ENCODE measurements at regions not wholly inside any gene's neighbourhood (a gene's known extent, or its start where the extent isn't known, plus 50 kb on each side); places are given as distances from the start of the nearest gene placed in this dataset.

DNA sequence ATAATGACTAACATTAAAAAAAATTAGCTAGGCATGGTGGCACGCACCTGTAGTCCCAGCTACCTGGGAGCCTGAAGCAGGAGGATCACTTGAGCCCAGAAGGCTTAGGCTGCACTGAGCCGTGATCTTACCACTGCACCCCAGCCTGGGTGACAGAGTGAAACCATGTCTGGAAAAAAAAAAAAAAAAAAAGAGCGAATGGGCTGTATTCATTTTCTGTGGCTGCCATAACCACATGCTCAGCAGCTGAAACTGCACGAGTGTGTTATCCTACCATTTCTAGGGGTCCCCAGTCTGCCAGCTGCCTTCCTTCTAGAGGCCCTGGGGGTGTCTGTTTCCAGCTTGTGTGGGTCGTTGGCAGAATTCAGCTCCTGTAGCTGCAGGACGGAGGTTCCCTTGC lies 247.8 kb downstream of the EIPR1 start:
- TF ChIP-seq, protein P1, sequence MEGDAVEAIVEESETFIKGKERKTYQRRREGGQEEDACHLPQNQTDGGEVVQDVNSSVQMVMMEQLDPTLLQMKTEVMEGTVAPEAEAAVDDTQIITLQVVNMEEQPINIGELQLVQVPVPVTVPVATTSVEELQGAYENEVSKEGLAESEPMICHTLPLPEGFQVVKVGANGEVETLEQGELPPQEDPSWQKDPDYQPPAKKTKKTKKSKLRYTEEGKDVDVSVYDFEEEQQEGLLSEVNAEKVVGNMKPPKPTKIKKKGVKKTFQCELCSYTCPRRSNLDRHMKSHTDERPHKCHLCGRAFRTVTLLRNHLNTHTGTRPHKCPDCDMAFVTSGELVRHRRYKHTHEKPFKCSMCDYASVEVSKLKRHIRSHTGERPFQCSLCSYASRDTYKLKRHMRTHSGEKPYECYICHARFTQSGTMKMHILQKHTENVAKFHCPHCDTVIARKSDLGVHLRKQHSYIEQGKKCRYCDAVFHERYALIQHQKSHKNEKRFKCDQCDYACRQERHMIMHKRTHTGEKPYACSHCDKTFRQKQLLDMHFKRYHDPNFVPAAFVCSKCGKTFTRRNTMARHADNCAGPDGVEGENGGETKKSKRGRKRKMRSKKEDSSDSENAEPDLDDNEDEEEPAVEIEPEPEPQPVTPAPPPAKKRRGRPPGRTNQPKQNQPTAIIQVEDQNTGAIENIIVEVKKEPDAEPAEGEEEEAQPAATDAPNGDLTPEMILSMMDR (conservative IDR thresholded peaks at IDR 0.05): no peak
- no peak for TF ChIP-seq EZH2 (IDR thresholded peaks at IDR 0.05; ENCODE audit: low read depth)
- H3K27me3 ChIP-seq (ENCODE audit: insufficient read depth, low read depth): peaks cover 59% of the 10 kb centered on the region
- H3K4me1 ChIP-seq (replicated peaks; ENCODE audit: insufficient read depth): no peaks in the 10 kb centered on the region
- H3K79me2 ChIP-seq (ENCODE audit: low read depth): no peaks in the 10 kb centered on the region
- POLR2A ChIA-PET (ENCODE audit: unreplicated experiment): no interaction called here
- H3K4me3 ChIP-seq: no peak overlapping the region
- BruUV-seq (replicated peaks): no TSS peak
- H3K4me2 ChIP-seq: no peak overlapping the region
- no peak for DNase-seq
- H4K20me1 ChIP-seq (ENCODE audit: insufficient read depth): no peaks in the 10 kb centered on the region
- no peaks in the 10 kb centered on the region for H3K9me3 ChIP-seq (ENCODE audit: insufficient read depth, low read depth)
- no peaks in the 10 kb centered on the region for H3K9me2 ChIP-seq (ENCODE audit: insufficient read depth)
- no peaks in the 10 kb centered on the region for H3F3A ChIP-seq (ENCODE audit: insufficient read depth, low read depth)
- H2AFZ ChIP-seq: no peak overlapping the region
- no peaks in the 10 kb centered on the region for H3K36me3 ChIP-seq (ENCODE audit: low read depth)
- intact Hi-C loops (cut with micrococcal nuclease; ENCODE audit: unreplicated experiment): no loop called here
- no peak overlapping the region for H3K27ac ChIP-seq
- CTCF ChIA-PET: no interaction called here

- Histone ChIP-seq H3K4me3 (no peak overlapping the region), H3K9me2 (ENCODE audit: insufficient read depth) (no peaks in the 10 kb centered on the region), H3K27ac (no peak overlapping the region), H3F3A (ENCODE audit: insufficient read depth, low read depth) (no peaks in the 10 kb centered on the region), H3K36me3 (ENCODE audit: low read depth) (no peaks in the 10 kb centered on the region), H3K4me2 (no peak overlapping the region), H3K9me3 (ENCODE audit: insufficient read depth, low read depth) (no peaks in the 10 kb centered on the region), H3K79me2 (ENCODE audit: low read depth) (no peaks in the 10 kb centered on the region), H3K4me1 (replicated peaks; ENCODE audit: insufficient read depth) (no peaks in the 10 kb centered on the region), H2AFZ (no peak overlapping the region), H3K27me3 (ENCODE audit: insufficient read depth, low read depth) (peaks cover 68% of the 10 kb centered on the region), H4K20me1 (ENCODE audit: insufficient read depth) (no peaks in the 10 kb centered on the region)
- TF ChIP-seq EZH2 (IDR thresholded peaks at IDR 0.05; ENCODE audit: low read depth): no peak
- TF ChIP-seq, protein P1 (conservative IDR thresholded peaks at IDR 0.05): no peak
- no TSS peak for BruUV-seq (replicated peaks)
- CTCF ChIA-PET: no interaction called here
- POLR2A ChIA-PET (ENCODE audit: unreplicated experiment): no interaction called here
- intact Hi-C loops (cut with micrococcal nuclease; ENCODE audit: unreplicated experiment): no loop called here
- DNase-seq: no peak
Measured at GRCh38 chr2:3128786-3129185, 248.8 kb downstream of the EIPR1 start.

DNA sequence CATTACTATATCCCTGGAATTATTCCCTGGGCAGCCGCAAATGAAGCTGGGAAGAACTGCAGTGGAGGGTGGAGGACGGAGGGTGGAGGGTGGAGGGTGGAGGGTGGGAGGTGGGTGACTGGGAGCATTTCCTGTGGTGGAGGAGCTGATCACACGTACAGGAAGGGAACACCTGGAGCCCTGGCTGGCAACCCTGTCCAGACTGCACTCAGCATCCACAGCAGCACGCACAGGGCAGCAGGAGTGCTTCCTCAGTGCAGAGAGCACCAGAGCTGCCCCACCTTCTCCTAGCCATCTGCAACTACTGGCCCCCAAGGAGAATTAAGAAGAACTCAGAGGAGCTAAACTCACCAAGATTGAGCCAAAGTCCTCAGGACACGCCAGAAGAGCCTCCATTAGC lies 249.9 kb downstream of the EIPR1 start:
- H3K4me2 ChIP-seq: no peak overlapping the region
- H3F3A ChIP-seq (ENCODE audit: insufficient read depth, low read depth): no peaks in the 10 kb centered on the region
- intact Hi-C loops (cut with micrococcal nuclease; ENCODE audit: unreplicated experiment): no loop called here
- H3K79me2 ChIP-seq (ENCODE audit: low read depth): no peaks in the 10 kb centered on the region
- no peak overlapping the region for H3K4me3 ChIP-seq
- H3K36me3 ChIP-seq (ENCODE audit: low read depth): no peaks in the 10 kb centered on the region
- no TSS peak for BruUV-seq (replicated peaks)
- H2AFZ ChIP-seq: no peak overlapping the region
- H3K9me2 ChIP-seq (ENCODE audit: insufficient read depth): no peaks in the 10 kb centered on the region
- no peak overlapping the region for H3K27ac ChIP-seq
- no peaks in the 10 kb centered on the region for H4K20me1 ChIP-seq (ENCODE audit: insufficient read depth)
- ChIA-PET POLR2A (ENCODE audit: unreplicated experiment) (no interaction called here), CTCF (no interaction called here)
- no peak for DNase-seq
- TF ChIP-seq, protein P1 (conservative IDR thresholded peaks at IDR 0.05): no peak
- TF ChIP-seq EZH2 (IDR thresholded peaks at IDR 0.05; ENCODE audit: low read depth): no peak
- H3K9me3 ChIP-seq (ENCODE audit: insufficient read depth, low read depth): no peaks in the 10 kb centered on the region
- H3K4me1 ChIP-seq (replicated peaks; ENCODE audit: insufficient read depth): no peaks in the 10 kb centered on the region
- peaks cover 68% of the 10 kb centered on the region for H3K27me3 ChIP-seq (ENCODE audit: insufficient read depth, low read depth)

All from PC-9 (cell line).